ENCODE measurements at regions not wholly inside any gene's neighbourhood (a gene's known extent, or its start where the extent isn't known, plus 50 kb on each side); places are given as distances from the start of the nearest gene placed in this dataset.

DNA sequence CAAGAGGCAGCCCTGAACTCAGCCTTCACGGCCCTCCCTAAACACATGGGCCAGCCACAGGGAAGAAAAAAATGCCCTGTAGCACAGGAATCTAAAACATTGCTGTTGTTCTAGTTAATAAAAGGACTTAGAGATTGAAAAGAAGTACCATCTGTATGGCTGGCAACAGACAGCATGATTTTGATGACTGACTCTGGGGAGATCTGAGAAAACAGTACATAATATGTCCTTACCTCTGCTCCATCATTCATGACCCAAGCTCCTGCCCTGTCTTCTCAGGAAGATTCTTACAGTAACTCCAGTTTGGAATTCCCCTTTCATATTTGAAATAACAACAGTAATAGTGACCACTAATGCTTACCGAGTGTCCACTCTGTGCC lies 244.2 kb downstream of the ETS1 start:
- Histone ChIP-seq H2AFZ (ENCODE audit: low read depth, low read length) (no peak overlapping the region), H3K27me3 (ENCODE audit: insufficient read depth, low read length) (no peaks in the 10 kb centered on the region), H3K9ac (ENCODE audit: low read length) (peak overlapping the region; percentile 52), H3K79me2 (ENCODE audit: insufficient read depth, low read length) (no peaks in the 10 kb centered on the region), H4K20me1 (ENCODE audit: insufficient read depth, low read length) (no peaks in the 10 kb centered on the region), H3K4me2 (ENCODE audit: low read length) (peak overlapping the region; percentile 4), H3K36me3 (ENCODE audit: insufficient read depth, low read length) (no peaks in the 10 kb centered on the region), H3K4me3 (ENCODE audit: insufficient read depth, low read depth, low read length) (no peak overlapping the region), H3K4me1 (ENCODE audit: insufficient read depth, low read length) (peaks cover 18% of the 10 kb centered on the region), H3K27ac (ENCODE audit: low read depth, low read length) (peak overlapping the region; percentile 70), H3K9me3 (ENCODE audit: insufficient read depth, low read depth, low read length) (no peaks in the 10 kb centered on the region)
- Mint-ChIP-seq H3K4me1 (ENCODE audit: low read depth, unreplicated experiment) (peaks cover 19% of the 10 kb centered on the region), H3K27ac (ENCODE audit: unreplicated experiment) (no peak overlapping the region), H3K27me3 (ENCODE audit: low read depth, unreplicated experiment) (no peaks in the 10 kb centered on the region), H3K4me3 (ENCODE audit: unreplicated experiment) (no peak overlapping the region), H3K36me3 (ENCODE audit: low read depth, unreplicated experiment) (no peaks in the 10 kb centered on the region), H3K9me3 (ENCODE audit: unreplicated experiment) (no peaks in the 10 kb centered on the region)
- no peak for FAIRE-seq
- DNase-seq (ENCODE audit: low read depth), result no peak
- TF ChIP-seq, protein P1, sequence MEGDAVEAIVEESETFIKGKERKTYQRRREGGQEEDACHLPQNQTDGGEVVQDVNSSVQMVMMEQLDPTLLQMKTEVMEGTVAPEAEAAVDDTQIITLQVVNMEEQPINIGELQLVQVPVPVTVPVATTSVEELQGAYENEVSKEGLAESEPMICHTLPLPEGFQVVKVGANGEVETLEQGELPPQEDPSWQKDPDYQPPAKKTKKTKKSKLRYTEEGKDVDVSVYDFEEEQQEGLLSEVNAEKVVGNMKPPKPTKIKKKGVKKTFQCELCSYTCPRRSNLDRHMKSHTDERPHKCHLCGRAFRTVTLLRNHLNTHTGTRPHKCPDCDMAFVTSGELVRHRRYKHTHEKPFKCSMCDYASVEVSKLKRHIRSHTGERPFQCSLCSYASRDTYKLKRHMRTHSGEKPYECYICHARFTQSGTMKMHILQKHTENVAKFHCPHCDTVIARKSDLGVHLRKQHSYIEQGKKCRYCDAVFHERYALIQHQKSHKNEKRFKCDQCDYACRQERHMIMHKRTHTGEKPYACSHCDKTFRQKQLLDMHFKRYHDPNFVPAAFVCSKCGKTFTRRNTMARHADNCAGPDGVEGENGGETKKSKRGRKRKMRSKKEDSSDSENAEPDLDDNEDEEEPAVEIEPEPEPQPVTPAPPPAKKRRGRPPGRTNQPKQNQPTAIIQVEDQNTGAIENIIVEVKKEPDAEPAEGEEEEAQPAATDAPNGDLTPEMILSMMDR (IDR thresholded peaks at IDR 0.05; ENCODE audit: insufficient read depth, low read depth, low read length), result no peak
- TF ChIP-seq EZH2 (IDR thresholded peaks at IDR 0.05; ENCODE audit: insufficient read depth, low read length), result no peak

DNA sequence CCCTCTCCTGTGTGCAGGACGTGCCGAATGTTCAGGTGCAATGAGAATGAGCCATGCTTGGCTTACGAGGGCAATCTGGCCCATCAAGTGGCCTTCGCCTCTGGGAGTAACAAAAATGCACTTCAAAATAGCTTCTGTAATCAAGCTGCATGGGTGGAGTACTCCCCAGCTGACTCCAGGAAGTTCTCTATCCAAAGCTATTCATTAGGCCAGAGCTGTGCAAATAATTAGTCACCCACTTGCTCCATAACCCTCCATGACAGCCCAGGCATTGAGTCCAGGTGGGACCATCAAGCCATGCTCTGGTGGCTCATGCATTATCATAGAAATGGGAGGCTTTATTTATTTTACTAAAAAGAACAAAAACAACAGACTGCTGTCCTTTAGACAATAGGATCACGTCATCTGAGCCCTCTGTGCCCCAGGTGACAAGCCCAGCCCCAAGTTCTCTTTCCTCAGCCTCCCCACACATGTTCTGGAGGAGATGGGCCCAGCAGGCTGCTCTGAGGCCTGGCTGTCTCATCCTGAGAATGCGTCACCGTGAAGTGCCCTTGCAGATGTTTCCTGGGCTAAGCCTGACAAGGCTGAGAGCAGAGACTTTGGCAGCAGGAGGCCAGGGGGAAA lies 244.7 kb downstream of the ETS1 start:
- TF ChIP-seq, protein P1 (IDR thresholded peaks at IDR 0.05; ENCODE audit: insufficient read depth, low read depth, low read length), result no peak
- TF ChIP-seq EZH2 (IDR thresholded peaks at IDR 0.05; ENCODE audit: insufficient read depth, low read length), result no peak
- Histone ChIP-seq H3K9ac (ENCODE audit: low read length) (peak overlapping the region; percentile 52), H3K4me3 (ENCODE audit: insufficient read depth, low read depth, low read length) (no peak overlapping the region), H3K4me1 (ENCODE audit: insufficient read depth, low read length) (peaks cover 18% of the 10 kb centered on the region), H3K9me3 (ENCODE audit: insufficient read depth, low read depth, low read length) (no peaks in the 10 kb centered on the region), H2AFZ (ENCODE audit: low read depth, low read length) (no peak overlapping the region), H3K79me2 (ENCODE audit: insufficient read depth, low read length) (no peaks in the 10 kb centered on the region), H3K36me3 (ENCODE audit: insufficient read depth, low read length) (no peaks in the 10 kb centered on the region), H3K4me2 (ENCODE audit: low read length) (peak overlapping the region; percentile 6), H3K27me3 (ENCODE audit: insufficient read depth, low read length) (no peaks in the 10 kb centered on the region), H4K20me1 (ENCODE audit: insufficient read depth, low read length) (no peaks in the 10 kb centered on the region), H3K27ac (ENCODE audit: low read depth, low read length) (peak overlapping the region; percentile 70)
- Mint-ChIP-seq H3K27ac (ENCODE audit: unreplicated experiment) (no peak overlapping the region), H3K4me3 (ENCODE audit: unreplicated experiment) (no peak overlapping the region), H3K9me3 (ENCODE audit: unreplicated experiment) (no peaks in the 10 kb centered on the region), H3K27me3 (ENCODE audit: low read depth, unreplicated experiment) (no peaks in the 10 kb centered on the region), H3K36me3 (ENCODE audit: low read depth, unreplicated experiment) (no peaks in the 10 kb centered on the region), H3K4me1 (ENCODE audit: low read depth, unreplicated experiment) (peaks cover 19% of the 10 kb centered on the region)
- DNase-seq (ENCODE audit: low read depth) (peak; percentile 70), FAIRE-seq (no peak)

All from astrocyte (in vitro differentiated cells and primary cell).